HCT116 (cell line): ENCODE measurements at regions not wholly inside any gene's neighbourhood (a gene's known extent, or its start where the extent isn't known, plus 50 kb on each side); places are given as distances from the start of the nearest gene placed in this dataset.

Source experiments
- ATAC-seq: fragments of 200-7000 bp; cut with Tn5 transposase; 2 replicates; pipeline ENCODE4 v1.9.1; 2020; ENCODE audit warnings: mild to moderate bottlenecking, moderate library complexity
- BruUV-seq: library from RNA; stranded (reverse); fragments of 400-500 nt; replicated peaks from 2 replicates; lab custom pipeline; 2021; lab: Mats Ljungman, UMichigan
- CTCF ChIA-PET: fragments of 300-600 bp; sonication (Branson Sonifier 250); formaldehyde crosslinking; loops from one replicate; lab custom pipeline; 2021; ENCODE audit warnings: antibody characterized with exemption; lab: Charles Lee
- POLR2A ChIA-PET: fragments of 300-600, 350-600 bp; sonication (Branson Sonifier 250); formaldehyde crosslinking; loops from one replicate; lab custom pipeline; 2021; ENCODE audit warnings: antibody characterized with exemption; lab: Charles Lee
- RAD21 ChIA-PET, 2 experiments: fragments of 300-600 bp; sonication (Branson Sonifier 250); formaldehyde crosslinking; loops; one replicate each; lab custom pipeline; 2023; ENCODE audit warnings: low total read pairs in 2 of 2; ENCODE audit not compliant: uncharacterized antibody in 2 of 2, unreplicated experiment in 2 of 2, low non-redundant PET in 1 of 2; lab: Charles Lee
- DNase-seq: peaks from one replicate; pipeline ENCODE4 v3.0.0-alpha.2; 2010; ENCODE audit warnings: low read depth, low spot score
- H2AFZ ChIP-seq: fragments of 200-600 bp; shearing (Covaris generic), sonication (generic); 2 replicates; pipeline ENCODE4 v1.6.1; 2017; ENCODE audit warnings: low read depth, mixed run types, mixed read lengths, antibody characterized with exemption, low read length; ENCODE audit not compliant: poor library complexity, severe bottlenecking
- H3K27ac ChIP-seq: 2 replicates; pipeline ENCODE4 v1.5.1; 2012; ENCODE audit warnings: low read depth, low read length
- H3K27me3 ChIP-seq: fragments of 200-600 bp; sonication (generic); 2 replicates; pipeline ENCODE4 v1.6.1; 2016; ENCODE audit warnings: mixed run types, low read length, mixed read lengths; ENCODE audit not compliant: insufficient read depth
- H3K36me3 ChIP-seq, 2 experiments: fragments of 200-500 bp in 1 of 2; fragments of 200-600 bp in 1 of 2; sonication (Bioruptor generic) in 1 of 2; sonication (generic) in 1 of 2; 2 replicates each; pipeline versions ENCODE4 v1.5.1 to v1.6.1; 2014 to 2016; ENCODE audit warnings: low read length in 2 of 2, inconsistent platforms in 1 of 2, mixed read lengths in 1 of 2, mixed run types in 1 of 2; ENCODE audit not compliant: insufficient read depth in 2 of 2, control insufficient read depth in 1 of 2
- H3K4me1 ChIP-seq, 2 experiments: fragments of 200-600 bp in 1 of 2; sonication (generic) in 1 of 2; 2 replicates each; pipeline versions ENCODE4 v1.5.1 to v1.6.1; 2012 to 2017; ENCODE audit warnings: low read length in 2 of 2, inconsistent platforms in 1 of 2, mild to moderate bottlenecking in 1 of 2, mixed read lengths in 1 of 2, mixed run types in 1 of 2, moderate library complexity in 1 of 2; ENCODE audit not compliant: insufficient read depth in 2 of 2, control insufficient read depth in 1 of 2
- H3K4me2 ChIP-seq: fragments of 200-600 bp; sonication (generic); 2 replicates; pipeline ENCODE4 v1.6.1; 2017; ENCODE audit warnings: mixed run types, low read length, mixed read lengths
- H3K4me3 ChIP-seq, 2 experiments: fragments of 200-600 bp in 1 of 2; sonication (generic) in 1 of 2; replicated peaks in 1 of 2; 2 replicates each; pipeline ENCODE4 v1.5.1; 2011 to 2016; ENCODE audit warnings: low read length in 2 of 2, control low read depth in 1 of 2, low read depth in 1 of 2, mild to moderate bottlenecking in 1 of 2, mixed read lengths in 1 of 2, mixed run types in 1 of 2
- H3K79me2 ChIP-seq: fragments of 200-600 bp; sonication (generic); 2 replicates; pipeline ENCODE4 v1.6.1; 2017; ENCODE audit warnings: mild to moderate bottlenecking, mixed run types, low read length, moderate library complexity, mixed read lengths; ENCODE audit not compliant: insufficient read depth
- H3K9ac ChIP-seq: fragments of 200-600 bp; sonication (generic); 2 replicates; pipeline ENCODE4 v1.6.1; 2016; ENCODE audit warnings: low read length, mixed read lengths
- H3K9me2 ChIP-seq: fragments of 200-600 bp; sonication (generic), shearing (Covaris generic); 2 replicates; pipeline ENCODE4 v1.6.1; 2017; ENCODE audit warnings: mixed run types, mild to moderate bottlenecking, moderate library complexity; ENCODE audit not compliant: insufficient read depth
- H3K9me3 ChIP-seq, 2 experiments: fragments of 200-500 bp in 1 of 2; fragments of 200-600 bp in 1 of 2; sonication (Bioruptor generic) in 1 of 2; sonication (generic) in 1 of 2; 2 replicates each; pipeline ENCODE4 v1.6.1; 2014 to 2017; ENCODE audit warnings: low read length in 2 of 2, mixed read lengths in 2 of 2, inconsistent platforms in 1 of 2, low read depth in 1 of 2, mild to moderate bottlenecking in 1 of 2, mixed run types in 1 of 2, moderate library complexity in 1 of 2; ENCODE audit not compliant: control insufficient read depth in 1 of 2, insufficient read depth in 1 of 2
- H4K20me1 ChIP-seq: fragments of 200-600 bp; sonication (generic), shearing (Covaris generic); 2 replicates; pipeline ENCODE4 v1.6.1; 2017; ENCODE audit warnings: mixed run types, mild to moderate bottlenecking, moderate library complexity; ENCODE audit not compliant: insufficient read depth
- CBX3 ChIP-seq: IDR thresholded peaks from 2 replicates; pipeline ENCODE4 v1.6.1; 2012; ENCODE audit warnings: low read depth
- EGR1 ChIP-seq: IDR thresholded peaks from 2 replicates; pipeline ENCODE4 v1.6.1; 2012; ENCODE audit warnings: low read depth
- ELF1 ChIP-seq: IDR thresholded peaks from 2 replicates; pipeline ENCODE4 v1.6.1; 2012; ENCODE audit warnings: low read depth, borderline replicate concordance
- EZH2phosphoT487 ChIP-seq: fragments of 200-600 bp; IDR thresholded peaks from 2 replicates; pipeline ENCODE4 v1.6.1; 2018; ENCODE audit warnings: antibody characterized with exemption, borderline replicate concordance
- FOSL1 ChIP-seq: IDR thresholded peaks from 2 replicates; pipeline ENCODE4 v1.6.1; 2012; ENCODE audit warnings: low read depth
- JUND ChIP-seq: IDR thresholded peaks from 2 replicates; pipeline ENCODE4 v1.6.1; 2012
- POLR2A ChIP-seq: IDR thresholded peaks from 2 replicates; pipeline ENCODE4 v1.7.0; 2011; ENCODE audit warnings: borderline replicate concordance; ENCODE audit not compliant: insufficient read depth, insufficient read length; ENCODE audit errors: extremely low read depth
- RAD21 ChIP-seq: IDR thresholded peaks from 2 replicates; pipeline ENCODE4 v1.6.1; 2012; ENCODE audit warnings: low read depth, mild to moderate bottlenecking
- SRF ChIP-seq: IDR thresholded peaks from 2 replicates; pipeline ENCODE4 v1.6.1; 2012; ENCODE audit warnings: low read depth
- TCF7L2 ChIP-seq: IDR thresholded peaks from 2 replicates; pipeline ENCODE4 v1.7.0; 2011; ENCODE audit warnings: borderline replicate concordance, inconsistent platforms; ENCODE audit not compliant: insufficient read depth, insufficient read length; ENCODE audit errors: extremely low read depth
- YY1 ChIP-seq: IDR thresholded peaks from 2 replicates; pipeline ENCODE4 v1.6.1; 2011; ENCODE audit warnings: low read length, low read depth, moderate library complexity, mild to moderate bottlenecking; ENCODE audit not compliant: insufficient replicate concordance; ENCODE audit errors: extremely low read depth
- ZFX ChIP-seq: fragments of 450-650 bp; IDR thresholded peaks from 2 replicates; pipeline ENCODE4 v1.6.1; 2017
- ZNF274 ChIP-seq: fragments of 200-500 bp; sonication (Bioruptor generic); IDR thresholded peaks from 2 replicates; pipeline ENCODE4 v1.6.1; 2014; ENCODE audit warnings: mild to moderate bottlenecking, low read depth, low read length, inconsistent platforms
- intact Hi-C: fragments of 100-400 bp; cut with micrococcal nuclease; formaldehyde crosslinking; loops from 2 replicates; pipeline ENCODE4 v1.10.0; 2022
- TF ChIP-seq, protein P1 (sequence below): IDR thresholded peaks from 2 replicates; pipeline ENCODE4 v1.6.1; 2011; ENCODE audit warnings: mild to moderate bottlenecking, low read length, moderate library complexity; ENCODE audit not compliant: insufficient replicate concordance; ENCODE audit errors: extremely low read depth
- TF ChIP-seq, protein P2 (sequence below): IDR thresholded peaks from 2 replicates; pipeline ENCODE4 v1.6.1; 2012
- TF ChIP-seq, protein P3 (sequence below): IDR thresholded peaks from 2 replicates; pipeline ENCODE4 v1.6.1; 2012

DNA sequence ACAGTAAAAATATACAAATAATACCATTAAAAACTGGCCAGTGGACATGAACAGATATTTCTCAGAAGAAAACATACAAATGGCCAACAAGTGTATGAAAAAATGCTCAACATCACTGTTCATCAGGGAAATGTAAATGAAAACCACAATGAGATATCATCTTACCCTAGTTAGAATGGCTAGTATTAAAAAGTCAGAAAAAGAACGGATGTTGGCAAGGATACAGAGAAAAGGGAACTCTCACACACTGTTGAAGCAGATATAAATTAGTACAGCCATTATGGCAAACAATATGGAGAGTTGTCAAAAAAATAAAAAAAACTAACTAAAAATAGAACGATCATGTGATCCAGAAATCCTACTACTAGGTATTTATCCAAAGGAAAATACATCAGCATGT lies 222.7 kb upstream of the NAALADL2 start (continued):
- TF ChIP-seq, protein P1, sequence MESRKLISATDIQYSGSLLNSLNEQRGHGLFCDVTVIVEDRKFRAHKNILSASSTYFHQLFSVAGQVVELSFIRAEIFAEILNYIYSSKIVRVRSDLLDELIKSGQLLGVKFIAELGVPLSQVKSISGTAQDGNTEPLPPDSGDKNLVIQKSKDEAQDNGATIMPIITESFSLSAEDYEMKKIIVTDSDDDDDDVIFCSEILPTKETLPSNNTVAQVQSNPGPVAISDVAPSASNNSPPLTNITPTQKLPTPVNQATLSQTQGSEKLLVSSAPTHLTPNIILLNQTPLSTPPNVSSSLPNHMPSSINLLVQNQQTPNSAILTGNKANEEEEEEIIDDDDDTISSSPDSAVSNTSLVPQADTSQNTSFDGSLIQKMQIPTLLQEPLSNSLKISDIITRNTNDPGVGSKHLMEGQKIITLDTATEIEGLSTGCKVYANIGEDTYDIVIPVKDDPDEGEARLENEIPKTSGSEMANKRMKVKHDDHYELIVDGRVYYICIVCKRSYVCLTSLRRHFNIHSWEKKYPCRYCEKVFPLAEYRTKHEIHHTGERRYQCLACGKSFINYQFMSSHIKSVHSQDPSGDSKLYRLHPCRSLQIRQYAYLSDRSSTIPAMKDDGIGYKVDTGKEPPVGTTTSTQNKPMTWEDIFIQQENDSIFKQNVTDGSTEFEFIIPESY: no peak

DNA sequence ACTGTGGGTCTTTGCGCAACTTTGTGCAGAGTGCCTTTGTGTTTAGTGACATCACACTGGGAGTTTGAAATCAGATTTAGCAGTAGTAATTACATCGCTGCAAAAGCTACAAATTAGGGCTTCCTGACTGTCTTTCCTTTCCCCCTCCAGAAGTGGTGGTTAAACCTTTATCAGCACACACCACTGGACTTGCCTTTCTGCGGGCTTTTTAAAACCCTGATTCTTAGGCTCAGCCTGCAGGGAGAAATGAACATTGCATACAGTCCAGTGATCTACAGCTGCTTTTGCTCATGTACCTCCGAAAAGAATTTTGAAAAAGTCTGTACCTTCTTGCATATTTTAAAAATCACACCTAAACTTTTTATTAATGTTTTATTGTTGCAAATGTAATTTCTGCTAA lies 219.7 kb upstream of the NAALADL2 start:
- H2AFZ ChIP-seq: no peak overlapping the region
- no peaks in the 10 kb centered on the region for H3K4me1 ChIP-seq
- no peaks in the 10 kb centered on the region for H3K27me3 ChIP-seq
- no peaks in the 10 kb centered on the region for H3K9me3 ChIP-seq
- TF ChIP-seq POLR2A: no peak
- no peak for TF ChIP-seq JUND
- TF ChIP-seq, protein P2, sequence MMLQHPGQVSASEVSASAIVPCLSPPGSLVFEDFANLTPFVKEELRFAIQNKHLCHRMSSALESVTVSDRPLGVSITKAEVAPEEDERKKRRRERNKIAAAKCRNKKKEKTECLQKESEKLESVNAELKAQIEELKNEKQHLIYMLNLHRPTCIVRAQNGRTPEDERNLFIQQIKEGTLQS: no peak
- no peak for TF ChIP-seq SRF
- TF ChIP-seq YY1: no peak
- no peak for TF ChIP-seq EGR1
- no peak for TF ChIP-seq FOSL1
- TF ChIP-seq ZFX: no peak
- TF ChIP-seq, protein P3, sequence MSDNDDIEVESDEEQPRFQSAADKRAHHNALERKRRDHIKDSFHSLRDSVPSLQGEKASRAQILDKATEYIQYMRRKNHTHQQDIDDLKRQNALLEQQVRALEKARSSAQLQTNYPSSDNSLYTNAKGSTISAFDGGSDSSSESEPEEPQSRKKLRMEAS: no peak
- no peak for TF ChIP-seq EZH2phosphoT487
- no peak for TF ChIP-seq TCF7L2
- no peak for TF ChIP-seq ZNF274
- TF ChIP-seq ELF1: no peak
- no peak for TF ChIP-seq CBX3
- TF ChIP-seq, protein P1: no peak
- no peak for TF ChIP-seq RAD21
- no TSS peak for BruUV-seq
- POLR2A ChIA-PET: no interaction called here
- no peak overlapping the region for H3K27ac ChIP-seq
- intact Hi-C loops: no loop called here
- RAD21 ChIA-PET: no interaction called here
- H3K4me2 ChIP-seq: no peak overlapping the region
- ATAC-seq: no peak
- CTCF ChIA-PET: no interaction called here
- no peaks in the 10 kb centered on the region for H3K79me2 ChIP-seq
- no peaks in the 10 kb centered on the region for H3K9me2 ChIP-seq
- no peak overlapping the region for H3K9ac ChIP-seq
- H3K36me3 ChIP-seq: no peaks in the 10 kb centered on the region
- H3K4me3 ChIP-seq: no peak overlapping the region
- H4K20me1 ChIP-seq: no peaks in the 10 kb centered on the region
- DNase-seq: no peak
